ENCODE measurements at regions not wholly inside any gene's neighbourhood (a gene's known extent, or its start where the extent isn't known, plus 50 kb on each side); places are given as distances from the start of the nearest gene placed in this dataset.

DNA sequence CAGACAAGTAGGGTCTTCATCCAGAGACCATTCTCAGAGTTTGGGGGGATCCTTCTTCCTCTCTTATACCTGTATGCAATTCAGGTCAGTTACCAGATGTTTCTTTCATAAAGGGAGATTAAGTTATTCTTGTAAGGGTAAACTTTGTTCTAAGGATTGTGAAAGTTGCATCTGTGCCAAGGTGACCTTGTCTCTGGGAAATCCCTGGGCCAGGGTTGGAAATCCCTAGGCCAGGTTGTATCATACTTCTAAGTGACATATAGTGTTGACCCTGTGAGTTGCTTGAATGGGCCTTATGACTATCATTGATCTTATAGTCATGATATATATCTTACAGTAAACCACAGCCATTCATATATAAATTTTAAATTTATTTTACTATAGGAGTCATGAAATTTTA lies 436.9 kb downstream of the RMST start:
- TF ChIP-seq CTCF (IDR thresholded peaks at IDR 0.05) (no peak), POLR2A (IDR thresholded peaks at IDR 0.05) (no peak)

Data from tibial nerve (tissue), 3 donors.